HEK293T (cell line): ENCODE measurements at regions not wholly inside any gene's neighbourhood (a gene's known extent, or its start where the extent isn't known, plus 50 kb on each side); places are given as distances from the start of the nearest gene placed in this dataset.

Source experiments
- ARNT ChIP-seq: fragments of 450-650 bp; IDR thresholded peaks from 2 replicates; pipeline ENCODE4 v1.6.1; 2017; ENCODE audit warnings: mild to moderate bottlenecking
- ELF4 ChIP-seq: fragments of 450-650 bp; IDR thresholded peaks from 2 replicates; pipeline ENCODE4 v1.6.1; 2017; ENCODE audit warnings: antibody characterized with exemption
- FOXM1 ChIP-seq: fragments of 450-650 bp; IDR thresholded peaks from 2 replicates; pipeline ENCODE4 v1.6.1; 2017; ENCODE audit warnings: mild to moderate bottlenecking, borderline replicate concordance
- HDGF ChIP-seq: fragments of 450-650 bp; IDR thresholded peaks from 2 replicates; pipeline ENCODE4 v1.6.1; 2017; ENCODE audit warnings: antibody characterized with exemption, borderline replicate concordance
- L3MBTL2 ChIP-seq: fragments of 450-650 bp; conservative IDR thresholded peaks from 2 replicates; pipeline ENCODE4 v1.6.1; 2016; ENCODE audit warnings: mild to moderate bottlenecking
- NFRKB ChIP-seq: fragments of 450-650 bp; IDR thresholded peaks from 2 replicates; pipeline ENCODE4 v1.6.1; 2016; ENCODE audit warnings: mild to moderate bottlenecking, moderate library complexity
- PKNOX1 ChIP-seq: fragments of 450-650 bp; IDR thresholded peaks from 2 replicates; pipeline ENCODE4 v1.6.1; 2016
- SP1 ChIP-seq: fragments of 450-650 bp; IDR thresholded peaks from 2 replicates; pipeline ENCODE4 v1.6.1; 2017
- SUZ12 ChIP-seq: fragments of 450-650 bp; IDR thresholded peaks from 2 replicates; pipeline ENCODE4 v1.6.1; 2016; ENCODE audit warnings: mild to moderate bottlenecking
- TARDBP ChIP-seq: fragments of 450-650 bp; IDR thresholded peaks from 2 replicates; pipeline ENCODE4 v1.6.1; 2016
- ZNF384 ChIP-seq: fragments of 450-650 bp; IDR thresholded peaks from 2 replicates; pipeline ENCODE4 v1.6.1; 2016

GRCh38 chr5:172564188-172564587 lies 76.9 kb upstream of the NEURL1B start:
- TF ChIP-seq HDGF (no peak), FOXM1 (no peak), SUZ12 (no peak), SP1 (no peak), L3MBTL2 (no peak), ZNF384 (no peak), ARNT (no peak), PKNOX1 (no peak), TARDBP (no peak), ELF4 (no peak), NFRKB (no peak)
